Endothelial cell of umbilical vein (primary cell): ENCODE measurements at regions not wholly inside any gene's neighbourhood (a gene's known extent, or its start where the extent isn't known, plus 50 kb on each side); places are given as distances from the start of the nearest gene placed in this dataset.

Experiments
- EZH2 ChIP-seq: IDR thresholded peaks from 2 replicates; pipeline ENCODE4 v1.6.1; 2012; ENCODE audit warnings: borderline replicate concordance, low read depth, mild to moderate bottlenecking, moderate library complexity, low read length, inconsistent platforms; ENCODE audit not compliant: severe bottlenecking
- JUN ChIP-seq: IDR thresholded peaks from 2 replicates; pipeline ENCODE4 v1.6.1; 2011; ENCODE audit warnings: borderline replicate concordance, low read depth; ENCODE audit not compliant: insufficient read length, insufficient read depth
- POLR2A ChIP-seq: IDR thresholded peaks from 2 replicates; pipeline ENCODE4 v1.6.1; 2012; ENCODE audit warnings: low read depth, mild to moderate bottlenecking, control low read depth, low read length
- TF ChIP-seq, protein P1 (sequence below), 2 donors: IDR thresholded peaks; 1 replicate in 1 of 2; 2 replicates in 1 of 2; pipeline ENCODE4 v1.5.1; 2011; ENCODE audit warnings: low read length in 2 of 2, mild to moderate bottlenecking in 2 of 2, moderate library complexity in 2 of 2, control low read depth in 1 of 2, inconsistent platforms in 1 of 2, low read depth in 1 of 2; ENCODE audit not compliant: insufficient read depth in 1 of 2; ENCODE audit errors: extremely low read depth in 1 of 2

DNA sequence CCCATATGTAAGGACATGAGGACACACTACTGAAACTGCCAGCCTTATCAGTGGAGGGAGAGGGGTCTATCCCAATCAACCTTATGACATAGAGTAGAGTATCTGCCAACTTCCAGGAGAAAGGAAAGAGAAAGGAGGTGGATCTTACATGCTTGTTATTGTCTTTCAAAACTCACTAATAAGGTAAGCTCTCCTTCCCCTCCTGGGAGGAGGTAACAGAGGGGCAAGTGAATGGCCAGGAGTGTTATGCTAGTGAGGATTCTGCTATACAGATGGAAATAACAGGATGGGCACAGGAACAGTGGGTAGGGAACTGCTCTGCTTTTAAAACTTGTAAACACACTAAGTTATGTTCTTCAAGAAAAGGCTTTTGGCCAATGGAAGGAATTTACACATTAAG, 1020.1 kb downstream of the TDRD15 start:
- TF ChIP-seq, protein P1, sequence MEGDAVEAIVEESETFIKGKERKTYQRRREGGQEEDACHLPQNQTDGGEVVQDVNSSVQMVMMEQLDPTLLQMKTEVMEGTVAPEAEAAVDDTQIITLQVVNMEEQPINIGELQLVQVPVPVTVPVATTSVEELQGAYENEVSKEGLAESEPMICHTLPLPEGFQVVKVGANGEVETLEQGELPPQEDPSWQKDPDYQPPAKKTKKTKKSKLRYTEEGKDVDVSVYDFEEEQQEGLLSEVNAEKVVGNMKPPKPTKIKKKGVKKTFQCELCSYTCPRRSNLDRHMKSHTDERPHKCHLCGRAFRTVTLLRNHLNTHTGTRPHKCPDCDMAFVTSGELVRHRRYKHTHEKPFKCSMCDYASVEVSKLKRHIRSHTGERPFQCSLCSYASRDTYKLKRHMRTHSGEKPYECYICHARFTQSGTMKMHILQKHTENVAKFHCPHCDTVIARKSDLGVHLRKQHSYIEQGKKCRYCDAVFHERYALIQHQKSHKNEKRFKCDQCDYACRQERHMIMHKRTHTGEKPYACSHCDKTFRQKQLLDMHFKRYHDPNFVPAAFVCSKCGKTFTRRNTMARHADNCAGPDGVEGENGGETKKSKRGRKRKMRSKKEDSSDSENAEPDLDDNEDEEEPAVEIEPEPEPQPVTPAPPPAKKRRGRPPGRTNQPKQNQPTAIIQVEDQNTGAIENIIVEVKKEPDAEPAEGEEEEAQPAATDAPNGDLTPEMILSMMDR (IDR thresholded peaks at IDR 0.05; ENCODE audit: extremely low read depth in 1 of 2, insufficient read depth in 1 of 2, low read depth in 1 of 2, low read length in 2 of 2), result no peak
- TF ChIP-seq JUN (no peak), POLR2A (no peak), EZH2 (no peak)
